EL (cell line): ENCODE measurements at regions not wholly inside any gene's neighbourhood (a gene's known extent, or its start where the extent isn't known, plus 50 kb on each side); places are given as distances from the start of the nearest gene placed in this dataset.
A peak's percentile ranks its signal among the peaks of the same experiment; 100 is the strongest.
"Not testable (repeated sequence)": the region's sequence is repeated elsewhere in the genome, so short reads cannot be mapped to it uniquely, and the experiment has no call there.

Experiments
- DNase-seq: peaks from one replicate; pipeline ENCODE4 v3.0.0-alpha.2; 2016

DNA sequence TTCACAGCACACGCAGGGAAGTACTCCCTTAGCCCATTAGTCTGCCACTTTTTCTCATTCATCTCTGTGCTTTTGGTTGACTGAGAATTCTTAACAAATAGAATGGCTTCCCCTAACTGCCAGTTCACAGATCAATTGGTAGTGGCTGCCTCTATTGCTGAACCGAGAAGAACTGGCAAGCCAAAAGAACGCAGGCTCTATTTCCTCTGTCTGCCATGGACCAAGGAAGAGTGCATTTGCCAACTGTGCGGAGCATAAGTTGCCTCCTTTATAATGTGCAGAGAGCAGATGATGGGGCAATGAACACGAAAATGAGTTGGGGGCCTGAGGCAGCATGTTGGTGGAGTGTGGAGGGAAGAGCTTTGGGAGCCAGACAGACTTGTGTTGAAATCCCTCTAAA, 483.1 kb upstream of the CAMK1G start:
- no peak for DNase-seq

DNA sequence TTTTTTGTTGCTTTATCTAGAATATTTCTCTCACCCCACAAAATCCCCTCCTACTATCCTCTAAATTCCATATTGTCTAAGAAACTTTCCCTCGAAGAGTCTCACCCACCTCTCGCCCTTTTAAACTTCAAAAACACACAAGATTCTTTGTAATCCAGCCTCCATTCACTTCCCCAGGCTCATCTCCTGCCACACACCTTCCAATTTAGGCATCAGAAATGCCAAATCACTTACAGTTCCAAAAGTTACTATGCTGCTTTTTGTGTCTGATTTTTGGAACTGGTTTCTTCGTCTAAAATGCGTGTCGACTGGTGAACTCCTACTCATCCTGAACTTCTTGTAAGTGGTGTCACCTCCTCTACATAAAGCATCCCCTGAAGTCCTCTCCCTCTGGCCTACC, 482.4 kb upstream of the CAMK1G start:
- DNase-seq: no peak

DNA sequence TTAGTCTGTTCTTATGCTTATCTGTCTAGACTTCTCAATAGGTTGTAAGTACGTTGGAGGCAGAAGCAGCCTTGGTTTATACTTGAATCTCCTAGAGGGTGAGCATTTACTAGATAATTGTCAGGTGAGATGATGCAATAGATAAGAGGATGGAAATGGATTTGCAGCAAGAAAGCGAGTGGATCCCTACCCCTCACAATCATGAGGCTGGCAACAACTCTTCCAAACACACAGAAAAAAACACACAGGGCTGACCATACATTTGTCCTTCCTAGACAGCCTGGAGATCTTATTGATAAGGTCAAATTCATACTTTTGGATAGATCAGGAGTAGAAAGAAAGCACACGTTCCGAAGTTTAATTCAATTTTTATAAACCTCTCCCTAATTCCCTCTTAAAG, 481.4 kb upstream of the CAMK1G start:
- DNase-seq: no peak

DNA sequence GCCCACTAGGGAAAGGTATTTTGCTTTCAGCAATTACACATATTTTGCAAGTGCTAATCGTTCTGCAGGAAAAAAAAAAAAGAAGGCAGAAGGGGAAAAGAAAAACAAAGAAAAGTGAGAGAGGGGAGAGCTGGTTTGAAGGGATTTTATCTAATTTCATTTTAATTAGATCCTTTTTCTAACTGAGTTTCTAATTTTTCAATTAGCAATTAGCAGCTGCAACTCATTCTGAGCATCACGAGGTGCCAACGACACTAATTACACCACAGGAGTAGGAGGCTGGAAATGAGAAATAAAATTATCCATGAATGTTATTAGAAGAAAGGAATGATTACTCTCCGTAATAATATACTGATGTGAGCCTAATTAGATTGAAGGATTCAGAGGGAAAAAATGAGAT, 481.0 kb upstream of the CAMK1G start:
- no peak for DNase-seq

GRCh38 chr1:209103092-209103491, 480.4 kb upstream of the CAMK1G start:
- DNase-seq: no peak

DNA sequence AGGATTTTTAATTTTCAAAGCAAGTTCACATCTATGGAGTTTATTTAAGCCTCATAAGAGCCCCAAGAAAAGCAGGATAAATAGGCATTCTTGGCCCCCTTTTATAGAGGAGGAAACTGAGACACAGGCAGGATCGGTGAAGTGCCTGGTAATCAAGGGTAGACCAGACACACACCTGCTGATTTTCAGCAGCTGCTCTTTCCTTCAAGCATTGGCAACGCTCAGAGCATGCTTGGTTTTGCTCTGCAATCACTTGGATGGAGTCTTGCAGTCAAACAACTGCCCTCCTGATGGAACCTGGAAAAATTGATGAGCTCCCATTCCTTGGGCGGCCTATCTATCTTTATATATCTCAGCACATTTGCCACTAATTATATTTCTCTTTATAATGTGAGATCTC, 478.9 kb upstream of the CAMK1G start:
- DNase-seq: no peak

GRCh38 chr1:209105701-209106100, 477.8 kb upstream of the CAMK1G start:
- peak; percentile 13 for DNase-seq

GRCh38 chr1:209106237-209106741, 477.2 kb upstream of the CAMK1G start:
- peak; percentile 81 for DNase-seq

DNA sequence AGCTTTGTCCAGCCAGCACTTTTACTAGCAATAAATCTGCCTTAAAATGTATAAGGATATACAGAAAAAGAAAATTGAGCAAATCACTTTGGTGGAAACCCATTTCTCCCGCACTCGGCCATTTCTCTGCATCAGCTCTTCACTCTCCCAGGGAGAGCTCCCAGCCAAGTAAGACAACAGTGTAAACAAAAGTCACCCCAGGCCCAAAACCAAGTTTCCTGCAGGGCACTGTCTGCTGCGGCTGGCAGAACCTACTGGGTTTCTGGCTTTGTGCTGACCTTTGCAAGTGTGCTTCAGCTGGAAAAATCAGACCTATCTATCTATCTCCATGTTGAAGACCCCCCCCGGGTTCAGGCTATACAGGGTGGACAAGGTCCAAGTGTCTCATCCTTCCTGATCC, 476.7 kb upstream of the CAMK1G start:
- DNase-seq: no peak

GRCh38 chr1:209107535-209107934, 476.0 kb upstream of the CAMK1G start:
- DNase-seq: no peak

- DNase-seq: no peak
Measured at GRCh38 chr1:209109001-209109785, 474.3 kb upstream of the CAMK1G start.

DNA sequence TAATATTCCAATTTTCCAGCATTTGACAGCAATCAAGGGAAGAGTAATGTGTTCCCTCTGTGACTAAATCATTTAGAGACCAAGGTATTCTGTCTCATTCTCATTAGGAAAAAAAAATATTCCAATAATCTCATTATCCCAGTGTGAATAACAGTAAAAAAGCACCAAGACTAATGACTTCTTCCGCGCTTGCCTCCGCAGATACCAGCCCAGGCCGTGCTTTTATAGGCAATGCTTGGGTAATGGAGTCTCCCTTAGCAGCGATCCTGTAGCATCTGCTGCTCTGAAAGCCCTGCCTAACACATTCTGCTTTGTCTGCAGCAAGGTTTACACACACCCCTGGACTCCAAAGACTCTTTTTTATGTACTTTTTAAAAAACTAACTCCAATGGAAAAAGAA, 470.0 kb upstream of the CAMK1G start:
- no peak for DNase-seq

- DNase-seq: no peak
Measured at GRCh38 chr1:209116705-209117104, 466.8 kb upstream of the CAMK1G start.

DNA sequence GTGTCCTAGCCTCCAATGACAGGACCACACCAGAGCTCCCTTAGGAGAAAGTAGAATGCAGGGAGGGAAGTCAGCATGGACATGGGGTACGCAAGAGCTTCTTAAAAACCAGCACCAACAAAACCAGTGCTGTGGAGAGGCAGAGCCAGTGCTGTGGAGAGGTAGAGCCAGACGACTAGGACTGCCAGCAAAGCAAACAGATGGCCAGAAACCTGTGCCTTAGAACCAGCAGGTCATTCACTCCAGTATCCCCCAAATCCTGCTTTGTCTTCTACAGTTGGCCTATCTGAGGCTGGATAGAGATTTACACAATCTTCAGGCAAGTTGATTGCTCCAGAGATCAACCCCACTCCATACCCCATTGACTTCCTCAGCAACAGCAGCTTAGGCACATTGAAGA, 459.9 kb upstream of the CAMK1G start:
- DNase-seq: no peak

DNA sequence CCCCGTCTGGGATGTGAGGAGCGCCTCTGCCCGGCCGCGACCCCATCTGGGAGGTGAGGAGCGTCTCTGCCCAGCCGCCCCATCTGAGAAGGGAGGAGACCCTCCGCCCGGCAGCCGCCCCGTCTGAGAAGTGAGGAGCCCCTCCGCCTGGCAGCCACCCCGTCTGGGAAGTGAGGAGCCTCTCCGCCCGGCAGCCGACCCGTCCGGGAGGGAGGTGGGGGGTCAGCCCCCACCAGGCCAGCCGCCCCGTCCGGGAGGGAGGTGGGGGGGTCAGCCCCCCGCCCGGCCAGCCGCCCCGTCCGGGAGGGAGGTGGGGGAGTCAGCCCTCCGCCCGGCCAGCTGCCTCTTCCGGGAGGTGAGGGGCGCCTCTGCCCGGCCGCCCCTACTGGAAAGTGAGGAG, 454.4 kb upstream of the CAMK1G start:
- not testable (repeated sequence) for DNase-seq

DNA sequence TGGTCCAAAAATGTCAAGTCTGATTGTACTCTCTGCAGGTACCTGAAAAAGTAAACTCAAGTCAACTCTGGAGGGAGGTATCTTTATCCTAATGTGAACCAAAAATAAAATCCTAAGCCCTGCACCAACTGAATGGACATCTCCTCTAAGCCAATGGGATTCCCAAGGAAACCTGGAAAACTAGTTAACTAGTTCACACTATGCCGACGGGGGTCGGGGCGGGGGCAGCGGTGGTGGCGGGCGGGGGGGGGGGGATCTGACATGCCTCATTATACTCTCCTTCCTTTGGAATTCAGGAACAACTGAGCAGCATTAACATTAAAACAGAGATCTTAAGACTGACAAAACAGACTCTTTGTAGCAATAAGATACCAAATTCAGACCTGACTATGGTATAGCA, 452.6 kb upstream of the CAMK1G start:
- no peak for DNase-seq

DNA sequence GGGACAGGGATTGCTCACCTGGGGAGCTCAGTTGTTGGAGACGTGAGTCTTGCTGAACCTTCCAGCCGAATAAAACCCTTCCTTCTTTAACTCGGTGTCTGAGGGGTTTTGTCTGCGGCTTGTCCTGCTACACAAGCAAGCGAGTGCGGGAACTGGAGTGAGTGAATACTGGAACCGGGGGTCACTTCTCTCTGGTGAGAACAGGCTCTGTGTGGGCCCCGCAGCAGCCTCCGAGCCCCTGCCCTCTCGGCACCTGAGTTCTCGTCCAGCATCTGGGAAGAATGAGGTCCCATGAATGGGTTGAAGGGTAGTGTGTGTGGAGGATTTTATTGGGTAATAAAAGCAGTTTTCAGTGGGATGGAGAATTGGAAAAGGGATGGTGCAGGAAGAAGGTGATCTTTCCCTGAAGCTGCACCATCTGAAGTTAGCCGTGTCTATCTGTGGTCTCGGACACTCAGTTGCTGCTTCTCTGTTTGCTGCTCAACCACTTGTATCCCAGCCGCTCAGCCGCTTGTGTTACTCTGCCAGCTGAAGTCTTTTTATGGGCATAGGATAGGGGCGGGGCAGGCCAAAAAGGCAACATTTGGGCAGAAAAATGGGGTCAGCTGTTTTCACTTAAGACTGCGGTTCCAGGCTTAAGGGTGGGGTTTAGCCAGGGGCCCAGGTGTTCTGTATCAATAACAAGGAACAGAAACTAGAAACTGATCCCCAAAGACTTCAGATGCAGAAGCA, 450.6 kb upstream of the CAMK1G start:
- no peak for DNase-seq

DNA sequence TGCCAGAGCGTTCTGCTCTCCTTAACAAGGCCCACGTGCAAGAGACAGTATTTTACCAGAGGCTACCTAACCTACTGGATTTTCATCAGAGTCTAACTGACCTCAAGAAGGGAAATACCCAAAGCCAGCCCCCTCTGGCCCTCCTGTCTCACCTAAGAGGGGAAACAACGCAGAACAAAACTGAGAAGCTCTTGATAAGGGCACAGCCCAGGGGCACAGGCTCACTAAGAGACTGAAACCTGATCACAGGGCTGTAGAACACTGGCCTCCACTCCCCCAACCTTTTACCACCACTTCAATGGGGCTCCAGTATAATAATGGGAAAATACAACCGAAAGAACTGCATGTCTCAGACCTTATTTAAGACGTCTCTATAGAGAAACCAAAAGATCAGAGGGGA, 449.5 kb upstream of the CAMK1G start:
- no peak for DNase-seq

DNA sequence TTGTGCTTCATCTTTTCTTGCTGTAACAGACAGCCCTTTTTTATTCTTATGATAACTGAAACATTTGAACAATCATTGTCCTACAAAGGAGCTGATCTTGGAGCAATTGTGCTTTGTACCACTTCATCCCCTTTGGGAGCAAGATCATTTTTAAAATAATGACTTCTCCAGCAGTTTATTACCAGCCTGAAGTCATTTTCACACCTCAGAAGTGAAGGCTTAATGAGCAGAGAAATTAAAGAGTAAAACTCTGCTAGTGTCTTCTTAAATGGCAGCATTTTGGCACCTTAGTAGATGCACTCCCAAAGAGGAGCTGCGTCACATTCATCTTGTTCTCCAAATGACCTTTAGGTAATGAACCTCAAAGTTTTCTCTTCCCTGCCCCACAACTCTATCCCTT, 439.6 kb upstream of the CAMK1G start:
- DNase-seq: no peak

DNA sequence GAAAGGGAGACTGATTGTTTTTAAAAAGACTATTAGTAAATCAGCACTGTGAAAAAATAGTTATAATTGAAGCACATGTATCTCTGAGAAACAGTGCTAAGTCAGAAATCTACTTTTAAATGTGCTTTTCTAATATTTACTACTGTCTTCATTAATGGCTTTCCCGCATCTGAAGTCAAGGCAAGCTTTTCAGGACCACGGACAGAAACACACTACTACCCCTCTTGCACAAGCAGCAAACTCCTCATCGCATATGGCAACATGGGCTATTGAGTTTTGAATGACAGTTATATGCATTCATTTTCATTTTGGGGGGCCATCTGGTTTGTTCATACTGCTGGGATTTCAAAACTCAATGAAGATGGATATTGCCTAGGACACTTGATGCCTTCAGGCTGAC, 433.4 kb upstream of the CAMK1G start:
- DNase-seq: peak; percentile 52

DNA sequence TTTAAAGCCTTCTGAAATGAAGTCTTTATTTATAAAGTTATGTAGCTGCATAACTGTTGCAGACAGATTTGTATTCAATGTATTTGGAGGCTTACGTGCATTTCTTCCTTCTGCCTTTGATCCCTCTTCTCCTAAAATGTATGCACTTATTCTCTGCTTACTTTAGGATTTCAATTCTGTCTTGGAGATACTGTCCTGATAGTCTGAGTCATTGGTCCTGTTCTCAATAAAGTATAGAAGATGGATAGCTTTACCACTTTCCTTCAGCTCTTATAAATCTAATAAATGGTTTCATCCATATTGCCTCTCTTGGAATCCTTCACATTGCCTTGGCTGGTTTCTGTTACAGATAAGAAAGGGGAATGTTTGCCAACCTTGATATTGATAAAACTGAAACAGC, 430.1 kb upstream of the CAMK1G start:
- no peak for DNase-seq

DNA sequence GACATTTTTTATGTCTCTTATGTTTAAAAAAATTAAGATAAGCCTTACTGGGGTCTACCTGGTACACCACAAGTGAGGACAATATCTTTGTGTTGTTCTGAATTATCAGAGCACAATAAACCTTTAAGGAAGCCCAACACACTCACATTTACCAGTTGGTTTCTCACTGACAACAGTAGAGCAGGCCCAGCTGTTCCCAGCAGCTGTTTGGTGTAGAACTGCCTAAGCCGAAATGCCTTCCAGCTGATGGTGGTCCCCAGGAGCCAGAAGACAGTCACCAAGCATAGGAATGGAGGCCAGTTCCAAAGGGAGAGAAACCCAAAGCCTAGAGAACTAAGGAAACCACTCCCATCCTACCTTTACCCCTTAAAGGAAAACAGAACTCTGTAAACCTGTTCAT, 428.6 kb upstream of the CAMK1G start:
- DNase-seq: no peak

GRCh38 chr1:209155546-209155945, 428.0 kb upstream of the CAMK1G start:
- peak; percentile 36 for DNase-seq

DNA sequence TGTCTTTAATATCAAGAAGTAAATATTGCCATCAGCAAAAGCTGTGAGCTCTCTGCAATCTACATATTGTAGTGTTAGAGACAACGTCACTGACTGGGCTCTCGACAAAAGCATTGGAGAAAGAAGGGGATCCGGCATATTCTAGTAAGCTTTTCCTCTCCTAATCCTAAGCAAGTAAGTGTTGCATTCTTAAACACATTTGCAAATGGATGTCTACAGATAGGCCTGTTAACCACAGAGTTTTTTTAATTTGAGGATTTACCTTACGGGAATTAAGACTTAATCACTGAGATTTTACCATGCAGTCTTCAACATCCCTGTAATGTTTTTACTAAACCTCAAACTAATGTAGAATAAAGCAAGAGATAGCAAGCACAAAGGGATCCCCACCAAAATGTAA, 426.5 kb upstream of the CAMK1G start:
- DNase-seq: no peak
